HepG2 (cell line): ENCODE measurements at regions not wholly inside any gene's neighbourhood (a gene's known extent, or its start where the extent isn't known, plus 50 kb on each side); places are given as distances from the start of the nearest gene placed in this dataset.

Experiments
- ATAC-seq: fragments of 200-7000 bp; cut with Tn5 transposase; 3 replicates; pipeline ENCODE4 v1.9.1; 2020; ENCODE audit warnings: mild to moderate bottlenecking, moderate library complexity
- BruUV-seq: library from RNA; stranded (reverse); fragments of 400-500 nt; replicated peaks from 2 replicates; lab custom pipeline; 2021; lab: Mats Ljungman, UMichigan
- CTCF ChIA-PET: fragments of 300-600 bp; formaldehyde crosslinking; extraction: SDS; loops from one replicate; lab custom pipeline; 2021; ENCODE audit warnings: low total read pairs, inconsistent platforms, low intra/inter-chr PET ratio; lab: Yijun Ruan, JAX
- POLR2A ChIA-PET: fragments of 350-600 bp; sonication (Branson Sonifier 250); formaldehyde crosslinking; loops from one replicate; lab custom pipeline; 2020; ENCODE audit warnings: antibody characterized with exemption, inconsistent platforms; lab: Yijun Ruan, JAX
- DNase-seq: peaks from one replicate; pipeline ENCODE4 v3.0.0-alpha.2; 2015; ENCODE audit warnings: low spot score
- FAIRE-seq: peaks from 3 replicates; lab custom pipeline; 2011; peaks lifted over from hg19 to GRCh38; lab: Jason Lieb, UNC
- H2AFZ ChIP-seq: one replicate; pipeline ENCODE4 v1.6.1; 2011; ENCODE audit warnings: low read length, inconsistent platforms
- H3K27ac ChIP-seq: fragments of 300-600 bp; 3 replicates; pipeline ENCODE4 v1.8.0; 2011; ENCODE audit warnings: mixed run types, mild to moderate bottlenecking, mixed read lengths, low read length, inconsistent platforms; ENCODE audit not compliant: insufficient read depth; ENCODE audit errors: extremely low read length
- H3K27me3 ChIP-seq, 2 experiments: fragments of 200-600 bp in 1 of 2; 2 replicates in 1 of 2; 3 replicates in 1 of 2; pipeline versions ENCODE4 v1.6.0 to v1.8.0; 2011; ENCODE audit warnings: low read length in 2 of 2, mild to moderate bottlenecking in 2 of 2, moderate library complexity in 2 of 2, inconsistent platforms in 1 of 2; ENCODE audit not compliant: insufficient read depth in 2 of 2, control insufficient read depth in 1 of 2
- H3K36me3 ChIP-seq, 2 experiments: fragments of 200-600 bp in 1 of 2; replicated peaks in 1 of 2; 2 replicates in 1 of 2; 3 replicates in 1 of 2; pipeline versions ENCODE4 v1.5.1 to v1.8.0; 2011; ENCODE audit warnings: low read length in 2 of 2, inconsistent platforms in 1 of 2; ENCODE audit not compliant: insufficient read depth in 2 of 2, control insufficient read depth in 1 of 2
- H3K4me1 ChIP-seq: 2 replicates; pipeline ENCODE4 v1.5.1; 2012; ENCODE audit warnings: low read length, inconsistent platforms; ENCODE audit not compliant: insufficient read depth
- H3K4me2 ChIP-seq: 2 replicates; pipeline ENCODE4 v1.6.0; 2011; ENCODE audit warnings: low read depth, low read length, inconsistent platforms
- H3K4me3 ChIP-seq, 3 experiments: fragments of 200-600 bp in 1 of 3; sonication (generic), shearing (Covaris generic) in 1 of 3; replicated peaks in 1 of 3; 2 replicates each; pipeline ENCODE4 v1.5.1; 2011 to 2016; ENCODE audit warnings: low read length in 3 of 3, inconsistent platforms in 2 of 3, low read depth in 2 of 3, mild to moderate bottlenecking in 2 of 3, control low read depth in 1 of 3, mixed read lengths in 1 of 3; ENCODE audit not compliant: insufficient read depth in 1 of 3
- H3K79me2 ChIP-seq: one replicate; pipeline ENCODE4 v1.6.1; 2011; ENCODE audit warnings: low read length, inconsistent platforms; ENCODE audit not compliant: insufficient read depth
- H3K9ac ChIP-seq: 2 replicates; pipeline ENCODE4 v1.6.0; 2011; ENCODE audit warnings: mild to moderate bottlenecking, low read depth, low read length, inconsistent platforms; ENCODE audit not compliant: insufficient read depth
- H3K9me3 ChIP-seq: 2 replicates; pipeline ENCODE4 v1.5.1; 2012; ENCODE audit warnings: mild to moderate bottlenecking, low read length
- H4K20me1 ChIP-seq: 2 replicates; pipeline ENCODE4 v1.6.0; 2011; ENCODE audit warnings: inconsistent platforms, mild to moderate bottlenecking, low read length, moderate library complexity; ENCODE audit not compliant: insufficient read depth
- SMAD3 ChIP-seq: sonication (generic); formaldehyde crosslinking; IDR thresholded peaks from 2 replicates; pipeline ENCODE4 v1.4.0; 2020; ENCODE audit warnings: missing genetic modification reagents
- TBX3 ChIP-seq: fragments of 450-650 bp; IDR thresholded peaks from 2 replicates; pipeline ENCODE4 v1.6.1; 2017; ENCODE audit warnings: antibody characterized with exemption, mild to moderate bottlenecking, inconsistent platforms, borderline replicate concordance
- TCF12 ChIP-seq, 2 experiments: fragments of 450-650 bp in 1 of 2; sonication (generic) in 1 of 2; formaldehyde crosslinking in 1 of 2; IDR thresholded peaks; 2 replicates each; pipeline versions ENCODE4 v1.6.1 to v1.8.0; 2017 to 2022; ENCODE audit warnings: antibody characterized with exemption in 1 of 2, mild to moderate bottlenecking in 1 of 2, missing genetic modification reagents in 1 of 2, moderate library complexity in 1 of 2
- ZNF674 ChIP-seq: sonication (generic); formaldehyde crosslinking; IDR thresholded peaks from 2 replicates; pipeline ENCODE4 v1.5.0; 2020; ENCODE audit warnings: low read depth, mild to moderate bottlenecking, missing genetic modification reagents
- WGBS: methylation state at CpG from one replicate; pipeline ENCODE4 v1.1.6; 2017; ENCODE audit warnings: low lambda C conversion rate; 5-methylcytosine and 5-hydroxymethylcytosine counted together
- in situ Hi-C: cut with HindIII; loops from 2 replicates; pipeline ENCODE4 v1.10.0; 2017; ENCODE audit warnings: low pct_unique_long_range_greater_than_20kb; ENCODE audit not compliant: extremely low pct_ligation_motif_present
- intact Hi-C: fragments of 100-400 bp; cut with micrococcal nuclease; formaldehyde crosslinking; loops from one replicate; pipeline ENCODE4 v1.10.0; 2022; ENCODE audit not compliant: unreplicated experiment
- TF ChIP-seq, protein P1 (sequence below), 2 experiments: sonication (generic) in 1 of 2; formaldehyde crosslinking in 1 of 2; IDR thresholded peaks; 2 replicates each; pipeline versions ENCODE4 v1.5.1 to v1.6.1; 2011 to 2020; ENCODE audit warnings: borderline replicate concordance in 1 of 2, low read depth in 1 of 2, low read length in 1 of 2, mild to moderate bottlenecking in 1 of 2, missing genetic modification reagents in 1 of 2, moderate library complexity in 1 of 2
- TF ChIP-seq, protein P2 (sequence below), 2 experiments: IDR thresholded peaks; 2 replicates each; pipeline ENCODE4 v1.6.1; 2011 to 2012; ENCODE audit warnings: low read length in 2 of 2, borderline replicate concordance in 1 of 2, low read depth in 1 of 2, mild to moderate bottlenecking in 1 of 2, moderate library complexity in 1 of 2
- TF ChIP-seq, protein P3 (sequence below): sonication (generic); formaldehyde crosslinking; IDR thresholded peaks from 2 replicates; pipeline ENCODE4 v1.5.0; 2020; ENCODE audit warnings: missing genetic modification reagents

DNA sequence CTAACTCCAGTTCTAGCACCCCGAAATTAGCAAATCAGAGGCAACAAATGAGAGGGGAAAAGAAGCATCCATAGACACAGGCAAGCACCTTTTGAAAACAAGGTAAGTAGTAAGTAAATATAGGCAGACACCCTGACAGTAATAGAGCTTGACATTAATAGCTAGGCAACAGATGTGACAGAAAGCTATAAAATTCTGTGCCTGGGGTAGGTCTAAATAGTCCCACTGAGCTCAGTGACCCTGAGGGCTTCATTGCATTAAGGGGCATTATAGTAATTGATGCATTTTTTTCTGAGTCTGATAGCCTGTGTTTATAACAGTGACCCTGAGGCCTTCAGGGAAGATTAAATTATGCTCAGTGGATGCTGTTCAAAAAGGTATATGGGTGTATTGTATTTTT is 197.1 kb downstream of the HIPK3 start:
- FAIRE-seq (no peak), DNase-seq (no peak), ATAC-seq (no peak)
- H4K20me1 ChIP-seq, result no peaks in the 10 kb centered on the region
- H2AFZ ChIP-seq, result no peak overlapping the region
- BruUV-seq, result no TSS peak
- no peak overlapping the region for H3K4me3 ChIP-seq
- H3K4me1 ChIP-seq, result no peaks in the 10 kb centered on the region
- 3% methylated on average over 1 of the region's 1 CpG for WGBS
- in situ Hi-C loops, result no loop called here
- H3K4me2 ChIP-seq, result no peak overlapping the region
- no peaks in the 10 kb centered on the region for H3K9me3 ChIP-seq
- H3K27me3 ChIP-seq, result peaks cover 0 to 17% of the 10 kb centered on the region in 2 experiments; a peak in 3 of 5 replicates
- POLR2A ChIA-PET, result no interaction called here
- no peak overlapping the region for H3K9ac ChIP-seq
- no peaks in the 10 kb centered on the region for H3K36me3 ChIP-seq
- TF ChIP-seq, protein P1, sequence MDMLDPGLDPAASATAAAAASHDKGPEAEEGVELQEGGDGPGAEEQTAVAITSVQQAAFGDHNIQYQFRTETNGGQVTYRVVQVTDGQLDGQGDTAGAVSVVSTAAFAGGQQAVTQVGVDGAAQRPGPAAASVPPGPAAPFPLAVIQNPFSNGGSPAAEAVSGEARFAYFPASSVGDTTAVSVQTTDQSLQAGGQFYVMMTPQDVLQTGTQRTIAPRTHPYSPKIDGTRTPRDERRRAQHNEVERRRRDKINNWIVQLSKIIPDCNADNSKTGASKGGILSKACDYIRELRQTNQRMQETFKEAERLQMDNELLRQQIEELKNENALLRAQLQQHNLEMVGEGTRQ (IDR thresholded peaks at IDR 0.05; ENCODE audit: low read depth, low read length), result no peak
- TF ChIP-seq, protein P1 (CRISPR knock-in tag; IDR thresholded peaks at IDR 0.05; ENCODE audit: borderline replicate concordance), result no peak
- TF ChIP-seq TBX3 (no peak), SMAD3 (CRISPR knock-in tag) (no peak), TCF12 (IDR thresholded peaks at IDR 0.05) (no peak), TCF12 (CRISPR knock-in tag; IDR thresholded peaks at IDR 0.05) (no peak), ZNF674 (CRISPR knock-in tag) (no peak)
- TF ChIP-seq, protein P2, sequence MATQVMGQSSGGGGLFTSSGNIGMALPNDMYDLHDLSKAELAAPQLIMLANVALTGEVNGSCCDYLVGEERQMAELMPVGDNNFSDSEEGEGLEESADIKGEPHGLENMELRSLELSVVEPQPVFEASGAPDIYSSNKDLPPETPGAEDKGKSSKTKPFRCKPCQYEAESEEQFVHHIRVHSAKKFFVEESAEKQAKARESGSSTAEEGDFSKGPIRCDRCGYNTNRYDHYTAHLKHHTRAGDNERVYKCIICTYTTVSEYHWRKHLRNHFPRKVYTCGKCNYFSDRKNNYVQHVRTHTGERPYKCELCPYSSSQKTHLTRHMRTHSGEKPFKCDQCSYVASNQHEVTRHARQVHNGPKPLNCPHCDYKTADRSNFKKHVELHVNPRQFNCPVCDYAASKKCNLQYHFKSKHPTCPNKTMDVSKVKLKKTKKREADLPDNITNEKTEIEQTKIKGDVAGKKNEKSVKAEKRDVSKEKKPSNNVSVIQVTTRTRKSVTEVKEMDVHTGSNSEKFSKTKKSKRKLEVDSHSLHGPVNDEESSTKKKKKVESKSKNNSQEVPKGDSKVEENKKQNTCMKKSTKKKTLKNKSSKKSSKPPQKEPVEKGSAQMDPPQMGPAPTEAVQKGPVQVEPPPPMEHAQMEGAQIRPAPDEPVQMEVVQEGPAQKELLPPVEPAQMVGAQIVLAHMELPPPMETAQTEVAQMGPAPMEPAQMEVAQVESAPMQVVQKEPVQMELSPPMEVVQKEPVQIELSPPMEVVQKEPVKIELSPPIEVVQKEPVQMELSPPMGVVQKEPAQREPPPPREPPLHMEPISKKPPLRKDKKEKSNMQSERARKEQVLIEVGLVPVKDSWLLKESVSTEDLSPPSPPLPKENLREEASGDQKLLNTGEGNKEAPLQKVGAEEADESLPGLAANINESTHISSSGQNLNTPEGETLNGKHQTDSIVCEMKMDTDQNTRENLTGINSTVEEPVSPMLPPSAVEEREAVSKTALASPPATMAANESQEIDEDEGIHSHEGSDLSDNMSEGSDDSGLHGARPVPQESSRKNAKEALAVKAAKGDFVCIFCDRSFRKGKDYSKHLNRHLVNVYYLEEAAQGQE (IDR thresholded peaks at IDR 0.05; ENCODE audit: borderline replicate concordance in 1 of 2, low read depth in 1 of 2, low read length in 2 of 2), result no peak
- TF ChIP-seq, protein P3, sequence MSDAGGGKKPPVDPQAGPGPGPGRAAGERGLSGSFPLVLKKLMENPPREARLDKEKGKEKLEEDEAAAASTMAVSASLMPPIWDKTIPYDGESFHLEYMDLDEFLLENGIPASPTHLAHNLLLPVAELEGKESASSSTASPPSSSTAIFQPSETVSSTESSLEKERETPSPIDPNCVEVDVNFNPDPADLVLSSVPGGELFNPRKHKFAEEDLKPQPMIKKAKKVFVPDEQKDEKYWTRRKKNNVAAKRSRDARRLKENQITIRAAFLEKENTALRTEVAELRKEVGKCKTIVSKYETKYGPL (CRISPR knock-in tag), result no peak
- intact Hi-C loops, result no loop called here
- CTCF ChIA-PET, result no interaction called here
- no peaks in the 10 kb centered on the region for H3K79me2 ChIP-seq
- no peak overlapping the region for H3K27ac ChIP-seq
